ENCODE measurements at regions not wholly inside any gene's neighbourhood (a gene's known extent, or its start where the extent isn't known, plus 50 kb on each side); places are given as distances from the start of the nearest gene placed in this dataset.

GRCh38 chr17:6020376-6021010, 49.7 kb upstream of the WSCD1 start:
- Histone ChIP-seq H3K4me3 (ENCODE audit: low read length) (no peak overlapping the region), H3K27ac (ENCODE audit: low read length) (no peak overlapping the region), H3K9me3 (ENCODE audit: control insufficient read depth, insufficient read depth, low read length) (no peaks in the 10 kb centered on the region), H3K27me3 (ENCODE audit: control insufficient read depth, insufficient read depth, low read length) (no peaks in the 10 kb centered on the region), H3K4me1 (ENCODE audit: control insufficient read depth, insufficient read depth, low read length) (no peaks in the 10 kb centered on the region), H3K36me3 (ENCODE audit: control insufficient read depth, insufficient read depth, low read length) (no peaks in the 10 kb centered on the region)
- no peaks in the 10 kb centered on the region for H3K36me3 Mint-ChIP-seq
- ATAC-seq = no peak
- 71% methylated on average over 3 of the region's 3 CpGs for WGBS (ENCODE audit: insufficient coverage)
- peaks cover 13 to 28% of the 10 kb centered on the region in 2 donors for H3K27me3 Mint-ChIP-seq (ENCODE audit: low read depth in 2 of 2)
- no peaks in the 10 kb centered on the region for H3K9me3 Mint-ChIP-seq
- no peak overlapping the region for H3K4me3 Mint-ChIP-seq
- no peak for DNase-seq
- H3K27ac Mint-ChIP-seq = no peak overlapping the region
- TF ChIP-seq, protein P1, sequence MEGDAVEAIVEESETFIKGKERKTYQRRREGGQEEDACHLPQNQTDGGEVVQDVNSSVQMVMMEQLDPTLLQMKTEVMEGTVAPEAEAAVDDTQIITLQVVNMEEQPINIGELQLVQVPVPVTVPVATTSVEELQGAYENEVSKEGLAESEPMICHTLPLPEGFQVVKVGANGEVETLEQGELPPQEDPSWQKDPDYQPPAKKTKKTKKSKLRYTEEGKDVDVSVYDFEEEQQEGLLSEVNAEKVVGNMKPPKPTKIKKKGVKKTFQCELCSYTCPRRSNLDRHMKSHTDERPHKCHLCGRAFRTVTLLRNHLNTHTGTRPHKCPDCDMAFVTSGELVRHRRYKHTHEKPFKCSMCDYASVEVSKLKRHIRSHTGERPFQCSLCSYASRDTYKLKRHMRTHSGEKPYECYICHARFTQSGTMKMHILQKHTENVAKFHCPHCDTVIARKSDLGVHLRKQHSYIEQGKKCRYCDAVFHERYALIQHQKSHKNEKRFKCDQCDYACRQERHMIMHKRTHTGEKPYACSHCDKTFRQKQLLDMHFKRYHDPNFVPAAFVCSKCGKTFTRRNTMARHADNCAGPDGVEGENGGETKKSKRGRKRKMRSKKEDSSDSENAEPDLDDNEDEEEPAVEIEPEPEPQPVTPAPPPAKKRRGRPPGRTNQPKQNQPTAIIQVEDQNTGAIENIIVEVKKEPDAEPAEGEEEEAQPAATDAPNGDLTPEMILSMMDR (IDR thresholded peaks at IDR 0.05) = no peak
- no peaks in the 10 kb centered on the region for H3K4me1 Mint-ChIP-seq
- intact Hi-C loops (cut with micrococcal nuclease) = no loop called here
